GM12892 (cell line): ENCODE measurements at regions not wholly inside any gene's neighbourhood (a gene's known extent, or its start where the extent isn't known, plus 50 kb on each side); places are given as distances from the start of the nearest gene placed in this dataset.

Source experiments
- POLR2AphosphoS5 ChIP-seq: IDR thresholded peaks from 2 replicates; pipeline ENCODE4 v1.6.1; 2011; ENCODE audit warnings: low read depth, low read length, control low read depth
- TAF1 ChIP-seq: IDR thresholded peaks from 2 replicates; pipeline ENCODE4 v1.6.1; 2011; ENCODE audit warnings: low read depth, mild to moderate bottlenecking, control low read depth, low read length, borderline replicate concordance

- no peak for TF ChIP-seq TAF1
- no peak for TF ChIP-seq POLR2AphosphoS5
Measured at GRCh38 chr12:98084391-98084790, 431.0 kb upstream of the TMPO start.
